ENCODE measurements at regions not wholly inside any gene's neighbourhood (a gene's known extent, or its start where the extent isn't known, plus 50 kb on each side); places are given as distances from the start of the nearest gene placed in this dataset.

- Histone ChIP-seq H3K27me3 (no peaks in the 10 kb centered on the region), H3K36me3 (no peaks in the 10 kb centered on the region), H3K27ac (no peak overlapping the region), H3K4me1 (no peaks in the 10 kb centered on the region), H3K4me3 (no peak overlapping the region), H3K9me3 (no peaks in the 10 kb centered on the region)
- TF ChIP-seq CTCF (IDR thresholded peaks at IDR 0.05): no peak
- no peak for DNase-seq
- no peak for ATAC-seq
- intact Hi-C loops (cut with DNase I): no loop called here
These were observed 116.9 kb upstream of the ADARB2 start for GRCh38 chr10:1854271-1854670.

- intact Hi-C loops (cut with DNase I): no loop called here
- Histone ChIP-seq H3K9me3 (no peaks in the 10 kb centered on the region), H3K4me1 (no peaks in the 10 kb centered on the region), H3K4me3 (no peak overlapping the region), H3K36me3 (no peaks in the 10 kb centered on the region), H3K27me3 (no peaks in the 10 kb centered on the region), H3K27ac (no peak overlapping the region)
- ATAC-seq (no peak), DNase-seq (no peak)
- no peak for TF ChIP-seq CTCF (IDR thresholded peaks at IDR 0.05)
These were observed 116.5 kb upstream of the ADARB2 start for GRCh38 chr10:1853801-1854200.

GRCh38 chr10:1852841-1853240 is 115.5 kb upstream of the ADARB2 start:
- Histone ChIP-seq H3K27ac (no peak overlapping the region), H3K4me3 (no peak overlapping the region), H3K9me3 (no peaks in the 10 kb centered on the region), H3K36me3 (no peaks in the 10 kb centered on the region), H3K4me1 (no peaks in the 10 kb centered on the region), H3K27me3 (no peaks in the 10 kb centered on the region)
- intact Hi-C loops (cut with DNase I): no loop called here
- no peak for ATAC-seq
- no peak for TF ChIP-seq CTCF (IDR thresholded peaks at IDR 0.05)
- DNase-seq: no peak

- Histone ChIP-seq H3K36me3 (no peaks in the 10 kb centered on the region), H3K27me3 (no peaks in the 10 kb centered on the region), H3K4me3 (no peak overlapping the region), H3K4me1 (no peaks in the 10 kb centered on the region), H3K27ac (no peak overlapping the region), H3K9me3 (no peaks in the 10 kb centered on the region)
- TF ChIP-seq CTCF (IDR thresholded peaks at IDR 0.05): no peak
- DNase-seq (no peak), ATAC-seq (no peak)
- intact Hi-C loops (cut with DNase I): no loop called here
These were observed 114.4 kb upstream of the ADARB2 start for GRCh38 chr10:1851762-1852161.

- H3K36me3 ChIP-seq: no peaks in the 10 kb centered on the region
- no peaks in the 10 kb centered on the region for H3K4me1 ChIP-seq
- H3K4me3 ChIP-seq: no peak overlapping the region
- H3K9me3 ChIP-seq: no peaks in the 10 kb centered on the region
- no peaks in the 10 kb centered on the region for H3K27me3 ChIP-seq
- intact Hi-C loops (cut with DNase I): no loop called here
- ATAC-seq: no peak
- no peak for TF ChIP-seq CTCF (IDR thresholded peaks at IDR 0.05)
- no peak overlapping the region for H3K27ac ChIP-seq
- no peak for DNase-seq
These were observed 113.7 kb upstream of the ADARB2 start for GRCh38 chr10:1850971-1851527.

GRCh38 chr10:1847361-1847760 is 110.0 kb upstream of the ADARB2 start:
- DNase-seq (no peak), ATAC-seq (peak; percentile 32)
- no peak for TF ChIP-seq CTCF (IDR thresholded peaks at IDR 0.05)

More at GRCh38 chr10:1847361-1847760, 110.0 kb upstream of the ADARB2 start:
- H3K9me3 ChIP-seq: no peaks in the 10 kb centered on the region
- no peaks in the 10 kb centered on the region for H3K4me1 ChIP-seq
- H3K4me3 ChIP-seq: no peak overlapping the region
- intact Hi-C loops (cut with DNase I): no loop called here
- H3K27ac ChIP-seq: no peak overlapping the region
- no peaks in the 10 kb centered on the region for H3K27me3 ChIP-seq
- H3K36me3 ChIP-seq: no peaks in the 10 kb centered on the region

All from upper lobe of right lung (tissue), 1 donor.